GM23338 (cell line): ENCODE measurements at regions not wholly inside any gene's neighbourhood (a gene's known extent, or its start where the extent isn't known, plus 50 kb on each side); places are given as distances from the start of the nearest gene placed in this dataset.

Source experiments
- CREB1 ChIP-seq: fragments of 250-450 bp; sonication (Bioruptor Pico); IDR thresholded peaks from 2 replicates; pipeline ENCODE4 v1.5.0; 2020; ENCODE audit warnings: low read depth, mild to moderate bottlenecking, moderate library complexity
- CTCF ChIP-seq, 2 experiments: fragments of 200-600 bp in 1 of 2; sonication (generic) in 1 of 2; conservative IDR thresholded peaks; 2 replicates each; pipeline versions ENCODE4 v1.5.1 to v1.6.1; 2016 to 2017; ENCODE audit warnings: antibody characterized with exemption in 2 of 2, low read depth in 2 of 2, mild to moderate bottlenecking in 2 of 2, moderate library complexity in 1 of 2
- ETS1 ChIP-seq: IDR thresholded peaks from 2 replicates; pipeline ENCODE4 v1.6.1; 2016; ENCODE audit warnings: antibody characterized with exemption
- EZH2 ChIP-seq: fragments of 200-600 bp; sonication (generic); IDR thresholded peaks from one replicate; pipeline ENCODE4 v1.8.0; 2017; ENCODE audit warnings: antibody characterized with exemption, mild to moderate bottlenecking, low read depth; ENCODE audit not compliant: unreplicated experiment
- EZH2phosphoT487 ChIP-seq: fragments of 200-600 bp; sonication (generic); IDR thresholded peaks from one replicate; pipeline ENCODE4 v1.8.1; 2018; ENCODE audit warnings: antibody characterized with exemption; ENCODE audit not compliant: unreplicated experiment
- JUNB ChIP-seq: IDR thresholded peaks from one replicate; pipeline ENCODE4 v1.6.1; 2016; ENCODE audit warnings: antibody characterized with exemption; ENCODE audit not compliant: unreplicated experiment
- NANOG ChIP-seq: IDR thresholded peaks from 2 replicates; pipeline ENCODE4 v1.6.1; 2016; ENCODE audit warnings: antibody characterized with exemption, borderline replicate concordance
- POLR2AphosphoS5 ChIP-seq: IDR thresholded peaks from 2 replicates; pipeline ENCODE4 v1.6.1; 2016; ENCODE audit warnings: antibody characterized with exemption, low read depth
- REST ChIP-seq: IDR thresholded peaks from one replicate; pipeline ENCODE4 v1.6.1; 2018; ENCODE audit warnings: antibody characterized with exemption; ENCODE audit not compliant: unreplicated experiment
- STAT1 ChIP-seq: IDR thresholded peaks from one replicate; pipeline ENCODE4 v1.6.1; 2016; ENCODE audit warnings: antibody characterized with exemption; ENCODE audit not compliant: unreplicated experiment
- ZNF114 ChIP-seq: fragments of 250-450 bp; sonication (Bioruptor Pico); IDR thresholded peaks from 2 replicates; pipeline ENCODE4 v1.5.0; 2020; ENCODE audit warnings: mild to moderate bottlenecking, moderate library complexity
- ZNF331 ChIP-seq: fragments of 250-450 bp; sonication (Bioruptor Pico); IDR thresholded peaks from 2 replicates; pipeline ENCODE4 v1.5.0; 2020; ENCODE audit warnings: low read depth, mild to moderate bottlenecking, moderate library complexity
- ZNF462 ChIP-seq: fragments of 250-450 bp; sonication (Bioruptor Pico); IDR thresholded peaks from 2 replicates; pipeline ENCODE4 v1.5.0; 2020; ENCODE audit warnings: mild to moderate bottlenecking, moderate library complexity

GRCh38 chr12:65754290-65754689 is 70.0 kb upstream of the HMGA2 start:
- TF ChIP-seq CTCF (conservative IDR thresholded peaks at IDR 0.05; ENCODE audit: low read depth in 2 of 2) (no peak), POLR2AphosphoS5 (no peak), ZNF114 (no peak), EZH2 (no peak), REST (no peak), ZNF462 (CRISPR knock-in tag) (no peak), EZH2phosphoT487 (no peak), STAT1 (no peak), JUNB (no peak), ETS1 (no peak), NANOG (no peak), CREB1 (CRISPR knock-in tag) (no peak), ZNF331 (CRISPR knock-in tag) (no peak)
